Ovary (tissue), 3 donors: ENCODE measurements at regions not wholly inside any gene's neighbourhood (a gene's known extent, or its start where the extent isn't known, plus 50 kb on each side); places are given as distances from the start of the nearest gene placed in this dataset.

ENCODE experiments used
- CTCF ChIP-seq, 3 donors: fragments of 450-650 bp in 2 of 3; fragments of 200-600 bp in 1 of 3; IDR thresholded peaks; one replicate each; pipeline versions ENCODE4 v1.5.1 to v1.8.0; 2016 to 2022; ENCODE audit warnings: antibody characterized with exemption in 3 of 3, mild to moderate bottlenecking in 1 of 3
- POLR2A ChIP-seq: fragments of 450-650 bp; IDR thresholded peaks from one replicate; pipeline ENCODE4 v1.6.1; 2017; ENCODE audit warnings: antibody characterized with exemption, mild to moderate bottlenecking, moderate library complexity
- donor health status: DM: no; HTN: no; CAD: no.

- TF ChIP-seq CTCF (IDR thresholded peaks at IDR 0.05) (no peak), POLR2A (no peak)
These were observed 444.1 kb downstream of the STIM2 start for GRCh38 chr4:27304751-27305150.
